ENCODE measurements at regions not wholly inside any gene's neighbourhood (a gene's known extent, or its start where the extent isn't known, plus 50 kb on each side); places are given as distances from the start of the nearest gene placed in this dataset.

- ATAC-seq: no peak
Measured at GRCh38 chr3:1907911-1908310, 190.8 kb upstream of the CNTN4 start.

GRCh38 chr3:1908651-1909445 lies 189.8 kb upstream of the CNTN4 start:
- Histone ChIP-seq H3K4me3 (no peak overlapping the region), H3K9me3 (no peaks in the 10 kb centered on the region), H3K27ac (no peak overlapping the region), H3K4me1 (no peaks in the 10 kb centered on the region), H3K27me3 (no peaks in the 10 kb centered on the region), H3K36me3 (no peaks in the 10 kb centered on the region)
- intact Hi-C loops (cut with DNase I): no loop called here
- ATAC-seq (no peak), DNase-seq (no peak)
- TF ChIP-seq CTCF (IDR thresholded peaks at IDR 0.05): no peak
- TF ChIP-seq POLR2A (IDR thresholded peaks at IDR 0.05): no peak
- WGBS (ENCODE audit: insufficient coverage, low coverage, low lambda C conversion rate, missing lambda C conversion rate): 28% methylated on average over 2 of the region's 2 CpGs

More at GRCh38 chr3:1907911-1908310, 190.8 kb upstream of the CNTN4 start:
- no peak for DNase-seq
- Histone ChIP-seq H3K36me3 (no peaks in the 10 kb centered on the region), H3K27ac (no peak overlapping the region), H3K27me3 (no peaks in the 10 kb centered on the region), H3K4me3 (no peak overlapping the region), H3K9me3 (no peaks in the 10 kb centered on the region), H3K4me1 (no peaks in the 10 kb centered on the region)
- intact Hi-C loops (cut with DNase I): no loop called here
- WGBS (ENCODE audit: insufficient coverage, low coverage, low lambda C conversion rate, missing lambda C conversion rate): 42% methylated on average over 2 of the region's 2 CpGs
- TF ChIP-seq CTCF (IDR thresholded peaks at IDR 0.05): no peak
- no peak for TF ChIP-seq POLR2A (IDR thresholded peaks at IDR 0.05)

GRCh38 chr3:1910322-1910721 lies 188.3 kb upstream of the CNTN4 start:
- 72% methylated on average over 3 of the region's 3 CpGs for WGBS (ENCODE audit: insufficient coverage, low coverage, low lambda C conversion rate, missing lambda C conversion rate)
- intact Hi-C loops (cut with DNase I): no loop called here
- no peak for ATAC-seq

GRCh38 chr3:1929788-1930414 lies 168.8 kb upstream of the CNTN4 start:
- H3K27ac ChIP-seq: no peak overlapping the region
- 64% methylated on average over 5 of the region's 8 CpGs for WGBS (ENCODE audit: insufficient coverage, low coverage, low lambda C conversion rate, missing lambda C conversion rate)

More at GRCh38 chr3:1910322-1910721, 188.3 kb upstream of the CNTN4 start:
- H3K4me3 ChIP-seq: no peak overlapping the region
- no peak overlapping the region for H3K27ac ChIP-seq
- no peaks in the 10 kb centered on the region for H3K4me1 ChIP-seq
- DNase-seq: no peak
- H3K9me3 ChIP-seq: no peaks in the 10 kb centered on the region
- no peak for TF ChIP-seq CTCF (IDR thresholded peaks at IDR 0.05)
- TF ChIP-seq POLR2A (IDR thresholded peaks at IDR 0.05): no peak
- H3K36me3 ChIP-seq: no peaks in the 10 kb centered on the region
- no peaks in the 10 kb centered on the region for H3K27me3 ChIP-seq

More at GRCh38 chr3:1929788-1930414, 168.8 kb upstream of the CNTN4 start:
- Histone ChIP-seq H3K4me1 (no peaks in the 10 kb centered on the region), H3K27me3 (no peaks in the 10 kb centered on the region), H3K4me3 (no peak overlapping the region), H3K36me3 (no peaks in the 10 kb centered on the region), H3K9me3 (no peaks in the 10 kb centered on the region)
- TF ChIP-seq POLR2A (IDR thresholded peaks at IDR 0.05) (no peak), CTCF (IDR thresholded peaks at IDR 0.05) (no peak)
- intact Hi-C loops (cut with DNase I): no loop called here
- ATAC-seq (no peak), DNase-seq (no peak)

All from right lobe of liver (tissue), 6 donors.